ENCODE measurements at regions not wholly inside any gene's neighbourhood (a gene's known extent, or its start where the extent isn't known, plus 50 kb on each side); places are given as distances from the start of the nearest gene placed in this dataset.

- no peak overlapping the region for H3K27ac ChIP-seq (replicated peaks in 1 of 4)
- no peak for TF ChIP-seq POLR2A (IDR thresholded peaks at IDR 0.05; ENCODE audit: low read depth)
- TF ChIP-seq CTCF (IDR thresholded peaks at IDR 0.05): no peak
- no peak for TF ChIP-seq EP300 (IDR thresholded peaks at IDR 0.05)
- no peak for TF ChIP-seq POLR2AphosphoS5 (IDR thresholded peaks at IDR 0.05)
- H3K4me1 ChIP-seq: no peaks in the 10 kb centered on the region
- intact Hi-C loops (cut with DNase I): no loop called here
- no peaks in the 10 kb centered on the region for H3K36me3 ChIP-seq
- peaks cover 0 to 24% (median 0%) of the 10 kb centered on the region in 4 donors for H3K27me3 ChIP-seq
- H3K9me3 ChIP-seq: no peaks in the 10 kb centered on the region
- H3K4me3 ChIP-seq: no peak overlapping the region
- no peak for DNase-seq (ENCODE audit: extremely low spot score)
- WGBS: 74% methylated on average over 7 of the region's 7 CpGs
These were observed 208.8 kb downstream of the VRK1 start for GRCh38 chr14:97005934-97006333.

- no peak for DNase-seq (ENCODE audit: extremely low spot score)
- no peaks in the 10 kb centered on the region for H3K9me3 ChIP-seq
- no peak overlapping the region for H3K4me3 ChIP-seq
- H3K27ac ChIP-seq (replicated peaks in 1 of 4): no peak overlapping the region
- no peaks in the 10 kb centered on the region for H3K36me3 ChIP-seq
- no peak for TF ChIP-seq POLR2AphosphoS5 (IDR thresholded peaks at IDR 0.05)
- TF ChIP-seq EP300 (IDR thresholded peaks at IDR 0.05): no peak
- TF ChIP-seq CTCF (IDR thresholded peaks at IDR 0.05): no peak
- no peak for TF ChIP-seq POLR2A (IDR thresholded peaks at IDR 0.05; ENCODE audit: low read depth)
- no peaks in the 10 kb centered on the region for H3K4me1 ChIP-seq
- 62% methylated on average over 8 of the region's 8 CpGs for WGBS
- peaks cover 0 to 24% (median 0%) of the 10 kb centered on the region in 4 donors for H3K27me3 ChIP-seq
- intact Hi-C loops (cut with DNase I): no loop called here
These were observed 213.4 kb downstream of the VRK1 start for GRCh38 chr14:97010491-97011160.

- H3K27ac ChIP-seq (replicated peaks in 1 of 4): no peak overlapping the region
- peaks cover 0 to 14% (median 0%) of the 10 kb centered on the region in 4 donors for H3K27me3 ChIP-seq
- 87% methylated on average over 7 of the region's 7 CpGs for whole genome bisulfite sequencing
- no peaks in the 10 kb centered on the region for H3K4me1 ChIP-seq
- no peak for DNase-seq (ENCODE audit: extremely low spot score)
- H3K4me3 ChIP-seq: no peak overlapping the region
- intact Hi-C loops (cut with DNase I): no loop called here
- H3K9me3 ChIP-seq: peaks cover 0 to 7% (median 2%) of the 10 kb centered on the region in 4 donors
- TF ChIP-seq POLR2AphosphoS5 (IDR thresholded peaks at IDR 0.05) (no peak), POLR2A (IDR thresholded peaks at IDR 0.05; ENCODE audit: low read depth) (no peak), CTCF (IDR thresholded peaks at IDR 0.05) (no peak), EP300 (IDR thresholded peaks at IDR 0.05) (no peak)
- no peaks in the 10 kb centered on the region for H3K36me3 ChIP-seq
These were observed 216.7 kb downstream of the VRK1 start for GRCh38 chr14:97013878-97014277.

GRCh38 chr14:97021001-97021400, 223.8 kb downstream of the VRK1 start:
- peaks cover 0 to 7% (median 2%) of the 10 kb centered on the region in 4 donors for H3K9me3 ChIP-seq
- 67% methylated on average over 4 of the region's 4 CpGs for WGBS
- H3K4me1 ChIP-seq: no peaks in the 10 kb centered on the region
- no peak for DNase-seq (ENCODE audit: extremely low spot score)
- TF ChIP-seq EP300 (IDR thresholded peaks at IDR 0.05) (no peak), POLR2AphosphoS5 (IDR thresholded peaks at IDR 0.05) (no peak), CTCF (IDR thresholded peaks at IDR 0.05) (no peak), POLR2A (IDR thresholded peaks at IDR 0.05; ENCODE audit: low read depth) (no peak)
- peaks cover 0 to 14% (median 0%) of the 10 kb centered on the region in 4 donors for H3K27me3 ChIP-seq
- no peak overlapping the region for H3K27ac ChIP-seq (replicated peaks in 1 of 4)
- H3K4me3 ChIP-seq: no peak overlapping the region
- H3K36me3 ChIP-seq: no peaks in the 10 kb centered on the region
- intact Hi-C loops (cut with DNase I): no loop called here
